ENCODE measurements at regions not wholly inside any gene's neighbourhood (a gene's known extent, or its start where the extent isn't known, plus 50 kb on each side); places are given as distances from the start of the nearest gene placed in this dataset.

GRCh38 chr2:126437016-126437415 is 218.9 kb upstream of the GYPC start:
- DNase-seq (ENCODE audit: low read depth in 1 of 2, low spot score in 1 of 2) = no peak

- no peak for DNase-seq (ENCODE audit: low read depth in 1 of 2, low spot score in 1 of 2)
Observed at GRCh38 chr2:126444512-126444911, 211.4 kb upstream of the GYPC start.

DNA sequence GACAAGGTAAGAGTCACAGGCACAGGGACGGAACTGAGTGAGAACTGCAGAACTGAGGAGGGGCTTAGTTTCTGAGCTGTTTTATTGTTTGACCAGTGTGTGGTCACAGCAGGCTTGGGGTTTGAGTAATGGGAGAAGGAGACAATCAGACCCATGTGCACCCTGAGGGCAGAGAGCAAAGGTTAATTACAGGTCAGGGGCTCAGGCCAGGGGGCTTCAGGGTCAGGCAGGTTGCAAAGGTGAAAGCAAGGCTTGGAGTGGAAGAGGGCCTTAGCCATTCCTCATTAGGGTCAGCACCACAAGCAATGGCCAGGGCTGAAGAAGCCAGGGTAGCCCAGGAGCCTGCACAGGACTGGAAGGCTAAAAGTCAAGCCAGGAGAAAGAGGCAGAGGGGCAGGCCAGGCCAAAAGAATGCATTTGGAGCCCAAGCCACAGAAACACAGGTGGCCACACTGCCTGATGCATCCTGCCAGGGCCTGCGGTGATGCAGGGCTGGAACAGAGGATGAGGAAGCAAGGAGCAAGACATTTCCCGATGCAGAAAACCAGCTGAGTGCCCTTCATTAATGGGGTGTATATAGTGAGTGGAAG is 209.8 kb upstream of the GYPC start:
- no peak for DNase-seq (ENCODE audit: low read depth in 1 of 2, low spot score in 1 of 2)

- no peak for DNase-seq (ENCODE audit: low read depth in 1 of 2, low spot score in 1 of 2)
Observed at GRCh38 chr2:126448611-126449010, 207.3 kb upstream of the GYPC start.

DNA sequence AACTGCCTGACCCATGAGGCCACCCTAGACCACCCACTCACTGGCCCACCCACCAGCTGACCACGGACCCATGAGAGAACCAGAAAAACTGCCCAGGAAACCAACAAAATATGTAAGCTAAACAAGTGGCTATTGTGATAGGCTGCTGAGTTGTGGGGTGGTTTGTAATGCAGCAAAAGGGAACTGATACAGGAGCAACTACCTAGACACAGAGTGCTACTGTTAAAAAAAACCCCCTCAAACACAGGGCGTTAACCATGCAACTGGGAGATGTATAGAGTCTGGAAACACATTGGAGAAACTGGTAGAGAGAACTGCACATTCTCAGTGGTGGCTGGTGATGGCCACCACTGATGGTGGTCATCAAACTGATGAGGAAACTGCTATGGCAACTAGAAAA is 206.3 kb upstream of the GYPC start:
- no peak for DNase-seq (ENCODE audit: low read depth in 1 of 2, low spot score in 1 of 2)

DNA sequence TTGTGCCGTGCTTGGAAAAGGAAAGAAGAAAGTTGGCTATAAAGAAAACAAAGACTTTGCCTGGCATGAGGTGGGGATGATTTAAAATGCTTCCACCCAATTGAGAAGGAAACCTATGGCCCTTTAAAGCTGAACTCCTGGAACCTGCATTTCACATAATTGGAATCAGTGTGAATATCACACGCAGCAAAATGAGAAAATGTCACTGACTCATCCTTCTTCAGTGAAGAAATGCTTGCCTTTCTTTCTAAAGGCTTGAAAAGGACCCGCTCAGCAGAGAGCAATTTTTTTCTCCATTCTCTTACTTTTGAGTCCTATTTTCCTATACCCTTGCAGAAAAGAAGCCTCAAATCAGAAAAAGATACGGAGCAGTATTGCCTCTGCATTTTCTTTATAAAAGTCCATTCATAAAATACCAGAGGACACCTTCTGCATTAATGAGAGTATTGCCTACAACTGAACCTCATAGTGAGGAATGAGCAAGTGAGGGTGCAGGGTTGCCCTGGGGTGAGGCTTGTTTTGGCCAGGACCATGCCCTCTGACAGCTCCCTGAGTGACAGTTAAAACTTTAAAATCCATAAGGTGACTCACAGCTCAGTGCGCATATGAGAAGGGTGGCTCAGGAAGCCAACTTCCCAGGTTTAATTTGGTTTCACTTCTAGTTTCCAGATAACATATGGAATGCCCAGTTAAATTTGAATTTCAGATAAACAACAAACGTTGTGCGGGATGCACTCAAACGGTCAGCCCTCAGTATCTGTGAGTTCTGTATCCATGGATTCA is 191.9 kb upstream of the GYPC start:
- DNase-seq (ENCODE audit: low read depth in 1 of 2, low spot score in 1 of 2) = no peak

DNA sequence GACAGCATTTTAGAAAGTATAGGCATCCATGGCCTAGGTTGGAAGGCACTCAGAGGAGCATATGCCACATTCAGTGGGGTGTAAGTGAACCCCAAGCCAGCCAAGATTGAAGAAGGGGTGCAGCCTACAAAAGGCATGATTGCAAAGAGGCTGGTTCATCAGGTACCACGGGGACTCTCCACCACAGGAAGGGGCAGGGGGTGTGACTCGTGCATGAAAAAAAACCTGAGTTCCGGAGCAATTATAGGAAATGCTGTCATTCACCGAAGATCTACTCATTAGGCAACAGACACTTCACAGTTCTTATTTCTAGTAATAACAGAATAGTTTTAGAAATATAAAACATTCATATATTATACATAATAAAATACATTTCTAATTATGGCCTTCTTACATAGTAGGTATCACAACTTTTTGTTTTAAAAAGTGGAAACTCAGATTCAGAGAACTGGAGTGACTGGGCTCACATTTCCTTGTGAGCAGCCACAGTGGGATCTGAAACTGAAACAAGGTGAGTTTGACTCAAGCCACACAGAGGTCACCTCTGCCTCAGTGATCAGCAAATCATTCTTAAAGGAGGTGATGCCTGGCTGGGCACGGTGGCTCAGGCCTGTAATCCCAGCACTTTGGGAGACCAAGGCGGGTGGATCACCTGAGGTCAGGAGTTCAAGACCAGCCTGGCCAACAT is 188.4 kb upstream of the GYPC start:
- DNase-seq (ENCODE audit: low read depth in 1 of 2, low spot score in 1 of 2) = no peak

- no peak for DNase-seq (ENCODE audit: low read depth in 1 of 2, low spot score in 1 of 2)
Observed at GRCh38 chr2:126475031-126475430, 180.9 kb upstream of the GYPC start.

DNA sequence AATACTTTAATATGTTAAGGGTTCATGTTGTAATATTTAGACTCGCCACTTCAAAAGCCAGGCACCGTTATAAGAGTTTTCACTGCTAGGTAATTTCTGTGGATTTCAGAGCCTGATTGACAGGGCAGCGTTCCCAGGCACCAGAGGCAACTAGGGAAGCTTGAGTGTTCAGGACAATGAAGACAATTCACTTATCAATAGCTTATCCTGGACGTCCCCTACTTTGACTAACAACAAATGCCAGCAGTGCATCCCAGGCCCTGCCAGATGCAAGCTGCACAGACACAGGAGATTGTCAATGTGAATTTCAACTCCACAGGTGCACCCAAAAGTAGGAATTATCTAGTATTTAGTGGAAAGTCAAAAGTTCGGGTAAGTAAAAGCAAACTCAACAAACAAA is 179.3 kb upstream of the GYPC start:
- no peak for DNase-seq (ENCODE audit: low read depth in 1 of 2, low spot score in 1 of 2)

GRCh38 chr2:126480033-126480432 is 175.9 kb upstream of the GYPC start:
- DNase-seq (ENCODE audit: low read depth in 1 of 2, low spot score in 1 of 2) = no peak

- DNase-seq (ENCODE audit: low read depth in 1 of 2, low spot score in 1 of 2) = no peak
Observed at GRCh38 chr2:126482582-126483464, 173.1 kb upstream of the GYPC start.

DNA sequence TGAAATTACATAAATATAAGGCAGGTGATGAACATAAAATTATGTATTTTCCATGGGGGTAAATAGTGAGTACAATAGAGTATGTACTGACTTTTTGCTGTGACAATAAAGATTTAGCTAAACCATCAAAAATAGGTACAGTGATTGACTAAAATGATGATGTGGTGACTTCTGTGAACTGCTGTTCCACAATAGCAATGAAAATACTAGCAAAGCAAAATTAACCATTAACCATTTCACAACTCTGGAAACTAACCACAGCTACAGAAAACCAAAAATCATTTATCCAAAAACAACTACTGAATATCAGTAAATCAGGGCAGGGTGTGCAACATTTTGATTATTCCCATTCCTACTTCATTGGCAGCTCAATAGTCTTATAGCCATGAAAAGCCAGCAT is 161.4 kb upstream of the GYPC start:
- no peak for DNase-seq (ENCODE audit: low read depth in 1 of 2, low spot score in 1 of 2)

DNA sequence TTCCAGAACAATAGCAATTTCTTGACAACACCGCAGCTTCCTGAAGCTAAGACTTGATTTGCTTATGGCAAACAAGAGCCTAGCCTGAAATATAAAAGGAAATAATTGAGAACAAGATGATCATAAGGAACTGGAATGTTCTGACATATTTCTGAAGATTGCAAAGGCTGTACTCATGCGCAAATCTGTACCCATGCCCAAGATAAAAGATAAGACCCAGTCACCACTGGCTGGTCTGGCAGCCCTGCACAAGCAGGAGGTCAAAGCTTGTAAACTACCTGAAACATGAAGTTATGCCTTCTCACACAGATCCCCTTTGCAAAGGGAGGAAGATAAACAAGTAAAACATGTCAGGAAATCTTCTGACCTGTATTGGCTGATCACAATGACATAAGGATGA is 160.8 kb upstream of the GYPC start:
- DNase-seq (ENCODE audit: low read depth in 1 of 2, low spot score in 1 of 2) = no peak

DNA sequence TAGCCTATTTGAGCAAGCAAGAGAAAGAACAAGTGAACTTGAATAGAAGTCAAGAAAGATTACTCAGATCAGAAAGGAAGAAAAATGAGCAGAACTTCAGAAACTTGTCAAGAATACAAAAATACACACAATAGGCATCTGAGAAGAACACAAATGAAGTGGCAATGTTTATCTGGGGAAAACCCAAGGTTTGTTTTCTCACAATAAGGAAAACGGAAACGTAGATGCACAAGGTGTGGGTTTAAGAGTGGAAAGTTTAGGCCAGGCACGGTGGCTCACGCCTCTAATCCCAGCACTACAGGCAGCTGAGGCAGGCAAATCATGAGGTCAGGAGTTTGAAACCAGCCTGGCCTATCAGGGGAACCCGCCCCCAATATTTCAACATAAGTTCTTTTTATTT is 159.5 kb upstream of the GYPC start:
- no peak for DNase-seq (ENCODE audit: low read depth in 1 of 2, low spot score in 1 of 2)

DNA sequence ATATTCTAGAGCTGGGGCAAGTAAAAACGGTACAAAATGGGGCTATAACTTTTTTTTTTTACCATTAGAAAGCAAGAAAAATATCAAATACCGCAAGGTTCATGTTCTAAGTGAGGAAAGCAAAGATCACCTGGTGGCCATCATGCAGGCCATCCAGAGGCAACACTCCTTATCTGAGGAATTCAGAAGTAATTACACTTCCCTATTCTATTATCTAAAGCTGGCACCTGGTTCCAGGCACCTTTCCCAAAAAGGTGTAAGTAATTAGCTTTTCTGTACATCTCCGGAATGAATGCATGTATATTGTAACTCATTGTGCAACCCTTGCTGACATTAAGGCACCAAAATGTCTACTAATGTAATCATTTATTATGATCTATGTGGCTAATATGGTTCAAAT is 152.5 kb upstream of the GYPC start:
- DNase-seq (ENCODE audit: low read depth in 1 of 2, low spot score in 1 of 2) = no peak

GRCh38 chr2:126504949-126505348 is 151.0 kb upstream of the GYPC start:
- no peak for DNase-seq (ENCODE audit: low read depth in 1 of 2, low spot score in 1 of 2)

DNA sequence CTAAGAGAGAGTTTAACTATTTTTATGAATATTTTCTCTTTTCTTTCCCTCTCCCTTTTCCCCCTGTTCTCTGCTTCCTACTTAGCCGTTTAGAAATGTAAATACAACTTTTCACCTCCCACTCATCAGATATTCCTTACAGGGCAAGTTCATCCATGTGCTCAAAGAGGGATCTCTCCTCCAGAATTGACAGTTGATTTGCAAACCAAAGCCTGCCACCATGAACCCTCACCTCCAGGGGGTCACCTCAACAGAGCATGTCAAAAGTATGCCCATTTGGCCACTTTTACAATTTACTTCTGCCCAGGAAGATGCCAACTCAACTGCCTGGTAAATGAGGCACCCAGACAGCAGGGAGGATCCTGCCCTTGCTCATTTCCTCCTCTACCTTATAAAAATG is 149.2 kb upstream of the GYPC start:
- no peak for DNase-seq (ENCODE audit: low read depth in 1 of 2, low spot score in 1 of 2)

GRCh38 chr2:126507425-126507911 is 148.5 kb upstream of the GYPC start:
- no peak for DNase-seq (ENCODE audit: low read depth in 1 of 2, low spot score in 1 of 2)

GRCh38 chr2:126510356-126510755 is 145.6 kb upstream of the GYPC start:
- DNase-seq (ENCODE audit: low read depth in 1 of 2, low spot score in 1 of 2) = no peak

DNA sequence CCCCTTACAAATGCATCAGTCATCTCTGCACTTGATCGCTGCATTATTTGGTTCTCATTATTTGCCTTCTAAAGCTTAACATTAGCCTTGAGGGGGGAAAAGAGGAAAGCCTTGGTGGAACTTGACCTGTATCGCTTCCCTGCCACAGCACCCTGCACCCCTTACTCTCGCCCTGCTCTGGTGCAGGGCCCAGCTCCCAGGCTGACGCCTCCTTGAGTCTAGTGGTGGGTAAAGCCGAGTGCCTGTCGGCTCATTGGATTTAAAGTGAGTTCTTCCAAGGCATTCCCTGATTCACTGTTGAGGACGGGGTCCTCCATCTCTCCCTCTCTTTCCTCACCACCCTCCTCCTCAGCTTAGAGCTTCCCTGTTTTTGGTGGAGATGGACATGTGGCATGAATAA is 145.0 kb upstream of the GYPC start:
- no peak for DNase-seq (ENCODE audit: low read depth in 1 of 2, low spot score in 1 of 2)

DNA sequence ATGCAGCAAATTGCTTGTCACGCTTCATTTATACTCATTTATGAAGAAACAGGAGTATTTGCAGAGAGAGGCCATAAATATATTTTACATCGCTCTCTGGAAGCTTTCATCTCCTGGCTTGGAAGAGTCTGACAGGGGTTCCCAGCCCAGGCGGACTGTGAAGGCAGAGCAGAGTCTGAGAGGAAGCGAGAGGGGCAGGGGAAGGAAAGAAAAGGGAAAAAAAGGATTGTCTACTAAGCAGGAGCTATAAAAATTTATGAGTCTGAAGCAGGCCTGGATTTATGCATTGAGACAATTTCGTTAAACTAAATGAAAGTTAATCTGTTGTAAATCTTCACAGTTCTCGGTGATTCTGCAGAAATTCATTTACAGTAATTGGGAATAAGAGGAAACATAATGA is 143.9 kb upstream of the GYPC start:
- DNase-seq (ENCODE audit: low read depth in 1 of 2, low spot score in 1 of 2) = no peak
